Stimulated activated CD8-positive, alpha-beta memory T cell treated with anti-CD3 and anti-CD28 coated beads, Interleukin-15, amount 100 ng/mL, for 4 hours (primary cell): ENCODE measurements at regions not wholly inside any gene's neighbourhood (a gene's known extent, or its start where the extent isn't known, plus 50 kb on each side); places are given as distances from the start of the nearest gene placed in this dataset.
"Not testable (repeated sequence)": the region's sequence is repeated elsewhere in the genome, so short reads cannot be mapped to it uniquely, and the experiment has no call there.

Experiments used
- DNase-seq, 2 donors: peaks; one replicate each; pipeline ENCODE4 v3.0.0-alpha.2; 2020; ENCODE audit warnings: low read depth in 2 of 2

GRCh38 chr14:105581551-105582341, 55.4 kb downstream of the TMEM121 start:
- no peak for DNase-seq

DNA sequence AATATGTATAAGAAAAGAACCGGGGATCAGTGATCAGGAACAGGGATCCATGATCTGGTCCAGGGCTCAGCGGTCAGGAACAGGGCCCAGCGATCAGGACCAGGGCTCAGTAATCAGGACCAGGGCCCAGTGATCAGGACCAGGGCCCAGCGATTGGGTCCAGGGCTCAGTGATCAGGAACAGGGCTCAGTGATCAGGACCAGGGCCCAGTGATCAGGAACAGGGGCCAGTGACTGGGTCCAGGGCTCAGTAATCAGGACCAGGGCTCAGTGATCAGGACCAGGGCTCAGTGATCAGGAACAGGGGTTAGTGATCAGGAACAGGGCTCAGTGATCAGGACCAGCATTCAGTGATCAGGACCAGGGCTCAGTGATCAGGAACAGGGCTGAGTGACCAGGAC, 56.3 kb downstream of the TMEM121 start:
- no peak for DNase-seq

DNA sequence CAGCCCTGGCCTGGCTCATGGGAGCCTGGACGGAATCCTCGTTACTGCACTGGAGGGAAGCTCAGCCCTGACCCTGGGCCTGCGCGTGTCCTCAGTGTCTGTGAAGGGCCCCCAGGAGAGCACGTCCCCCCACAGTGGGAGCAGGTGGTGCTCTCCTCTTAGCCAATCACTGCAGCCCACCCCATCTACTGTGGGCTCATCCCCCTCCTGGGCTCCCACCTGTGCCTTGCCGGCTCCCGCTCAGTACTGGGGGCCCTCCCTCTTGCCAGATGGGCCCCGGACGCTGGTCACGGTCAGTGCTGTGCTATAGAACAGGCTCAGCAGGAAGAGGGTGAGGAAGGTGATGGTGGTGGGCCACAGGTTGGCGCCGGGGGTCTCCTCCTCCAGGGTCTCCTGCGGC, 57.5 kb downstream of the TMEM121 start:
- not testable (repeated sequence) for DNase-seq

DNA sequence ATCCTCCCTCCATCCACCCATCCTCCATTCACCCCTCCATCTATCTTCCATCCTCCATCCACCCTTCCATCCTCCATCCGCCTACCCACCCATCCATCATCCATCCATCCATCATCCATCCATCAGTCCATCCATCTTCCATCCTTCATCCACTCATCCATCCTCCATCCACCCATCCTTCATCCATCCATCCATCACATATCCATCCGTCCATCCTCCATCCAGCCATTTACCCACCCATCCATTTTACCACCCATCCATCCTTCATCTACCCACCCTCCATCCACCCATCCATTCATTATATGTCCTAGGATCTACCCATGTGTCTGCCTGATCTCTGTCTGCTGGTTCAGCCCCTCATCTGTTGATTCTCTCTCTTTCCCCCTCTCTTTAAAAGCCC, 58.9 kb downstream of the TMEM121 start:
- not testable (repeated sequence) for DNase-seq

DNA sequence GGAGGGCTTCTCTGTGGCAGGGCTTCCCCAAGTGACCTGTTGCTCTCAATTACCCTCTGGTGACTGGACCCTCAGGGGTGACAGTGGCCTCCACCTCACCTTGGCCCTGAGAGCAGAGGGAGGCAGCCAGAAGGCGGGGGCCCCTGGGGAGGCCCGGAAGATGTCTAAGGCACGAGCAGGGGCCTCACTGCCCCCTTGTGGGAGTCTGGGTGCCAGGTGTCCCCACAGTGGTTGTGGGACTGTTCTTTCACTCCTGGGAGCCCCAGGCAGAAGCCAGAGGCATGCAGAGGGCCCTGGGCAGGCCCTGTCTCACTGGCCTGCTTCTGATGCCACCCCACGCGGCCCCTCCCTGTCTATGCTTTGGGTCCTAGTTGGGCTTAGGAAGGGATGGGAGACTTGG, 59.3 kb downstream of the TMEM121 start:
- DNase-seq: not testable (repeated sequence)

GRCh38 chr14:105586144-105586872, 59.9 kb downstream of the TMEM121 start:
- DNase-seq: not testable (repeated sequence)

DNA sequence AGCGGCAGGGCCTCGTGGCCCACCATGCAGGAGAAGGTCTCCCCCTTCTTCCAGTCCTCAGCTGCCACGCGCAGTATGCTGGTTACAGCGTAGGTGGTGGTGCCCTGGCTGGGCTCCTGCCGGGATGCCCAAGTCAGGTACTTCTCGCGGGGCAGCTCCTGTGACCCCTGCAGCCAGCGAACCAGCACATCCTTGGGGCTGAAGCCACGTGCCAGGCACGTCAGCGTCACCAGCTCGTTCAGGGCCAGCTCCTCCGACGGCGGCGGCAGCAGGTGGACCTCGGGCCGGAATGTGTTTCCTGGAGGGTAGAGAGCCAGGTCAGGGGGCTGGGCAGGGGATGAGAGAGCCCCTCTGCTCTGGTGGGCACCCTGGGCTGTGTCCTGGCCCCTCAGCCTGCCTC, 60.7 kb downstream of the TMEM121 start:
- DNase-seq: not testable (repeated sequence)

DNA sequence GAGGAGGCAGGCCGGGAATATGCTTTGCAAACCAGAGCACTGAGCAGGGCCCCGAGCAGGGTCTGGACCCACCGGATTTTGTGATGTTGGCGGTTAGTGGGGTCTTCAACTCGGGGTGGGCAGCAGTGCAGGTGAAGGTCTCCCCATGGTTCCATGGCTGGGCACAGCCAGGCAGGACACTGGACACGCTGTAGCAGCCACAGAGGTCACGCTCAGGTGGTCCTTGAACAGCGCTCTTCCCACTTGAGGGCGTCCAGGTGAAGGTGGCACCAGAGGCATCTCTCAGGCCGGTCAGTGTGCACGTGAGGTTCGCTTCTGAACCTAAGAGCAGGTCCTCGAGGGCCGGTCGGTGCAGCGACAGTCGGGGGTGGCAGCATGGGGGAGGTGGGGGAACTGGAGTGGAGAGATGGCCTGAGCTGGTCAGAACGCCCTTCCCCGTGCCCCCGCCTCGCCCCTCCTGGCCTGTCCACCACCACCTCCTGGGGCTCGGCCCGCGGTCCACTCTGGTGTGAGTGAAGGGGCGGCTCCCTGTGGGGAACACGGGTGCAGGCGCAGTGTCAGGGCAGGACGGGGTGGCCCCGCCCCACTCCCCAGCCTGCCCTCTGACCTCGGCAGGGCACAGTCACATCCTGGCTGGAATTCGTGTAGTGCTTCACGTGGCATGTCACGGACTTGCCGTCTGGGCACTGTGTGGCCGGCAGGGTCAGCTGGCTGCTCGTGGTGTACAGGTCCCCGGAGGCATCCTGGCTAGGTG, 61.3 kb downstream of the TMEM121 start:
- not testable (repeated sequence) for DNase-seq

- no peak for DNase-seq
These were observed 62.0 kb downstream of the TMEM121 start for GRCh38 chr14:105588236-105588860.

- no peak for DNase-seq
These were observed 63.0 kb downstream of the TMEM121 start for GRCh38 chr14:105589161-105589925.

DNA sequence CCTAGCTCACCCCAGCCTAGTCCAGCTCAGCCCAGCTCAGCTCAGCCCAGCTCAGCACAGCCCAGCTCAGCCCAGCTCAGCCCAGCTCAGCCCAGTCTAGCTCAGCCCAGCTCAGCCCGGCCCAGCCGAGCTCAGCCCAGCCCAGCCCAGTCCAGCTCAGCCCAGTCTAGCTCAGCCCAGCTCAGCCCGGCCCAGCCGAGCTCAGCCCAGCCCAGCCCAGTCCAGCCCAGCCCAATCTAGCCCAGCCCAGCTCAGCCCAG, 63.5 kb downstream of the TMEM121 start:
- DNase-seq: not testable (repeated sequence)

- no peak for DNase-seq
These were observed 64.7 kb downstream of the TMEM121 start for GRCh38 chr14:105591052-105591451.

GRCh38 chr14:105591792-105592341, 65.5 kb downstream of the TMEM121 start:
- DNase-seq: not testable (repeated sequence)

GRCh38 chr14:105592646-105593045, 66.3 kb downstream of the TMEM121 start:
- not testable (repeated sequence) for DNase-seq

GRCh38 chr14:105595346-105595745, 69.0 kb downstream of the TMEM121 start:
- not testable (repeated sequence) for DNase-seq

- DNase-seq: not testable (repeated sequence)
These were observed 70.0 kb downstream of the TMEM121 start for GRCh38 chr14:105596374-105596773.

DNA sequence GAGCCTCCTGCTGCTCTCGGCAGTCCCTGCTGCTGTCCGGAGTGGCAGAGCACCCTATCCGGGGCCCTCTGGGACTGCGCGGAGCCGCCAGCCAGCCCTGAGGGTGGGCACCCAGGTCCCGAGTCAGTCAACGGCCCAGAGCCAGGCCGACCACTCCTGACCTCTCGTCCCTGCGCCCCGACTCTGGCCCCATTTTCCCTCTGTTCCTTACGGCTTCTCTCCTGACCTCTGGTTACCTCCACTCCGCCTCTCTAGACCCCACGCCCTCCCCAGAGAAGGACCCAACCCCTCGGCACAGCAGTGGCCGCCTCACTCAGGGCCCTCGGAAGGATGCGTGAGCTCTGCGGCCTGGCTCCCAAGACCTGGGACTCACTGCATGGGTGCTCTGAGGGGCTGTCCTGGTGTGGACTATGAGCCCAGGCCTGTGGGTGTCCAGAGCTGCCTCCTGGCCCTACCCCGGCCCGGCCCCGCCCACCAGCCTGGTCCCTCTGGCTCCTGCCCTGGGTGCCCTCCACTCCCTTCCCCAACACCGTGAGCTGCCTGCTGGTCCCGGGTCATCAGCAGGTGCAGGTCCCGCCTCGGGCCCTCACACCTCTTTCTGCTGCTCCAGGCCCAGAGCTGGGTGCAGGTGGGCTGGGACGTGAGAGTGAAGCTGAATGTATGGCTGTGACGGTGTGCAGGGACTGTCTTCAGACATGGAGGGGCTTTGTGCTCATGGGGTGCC, 71.8 kb downstream of the TMEM121 start:
- not testable (repeated sequence) for DNase-seq

DNA sequence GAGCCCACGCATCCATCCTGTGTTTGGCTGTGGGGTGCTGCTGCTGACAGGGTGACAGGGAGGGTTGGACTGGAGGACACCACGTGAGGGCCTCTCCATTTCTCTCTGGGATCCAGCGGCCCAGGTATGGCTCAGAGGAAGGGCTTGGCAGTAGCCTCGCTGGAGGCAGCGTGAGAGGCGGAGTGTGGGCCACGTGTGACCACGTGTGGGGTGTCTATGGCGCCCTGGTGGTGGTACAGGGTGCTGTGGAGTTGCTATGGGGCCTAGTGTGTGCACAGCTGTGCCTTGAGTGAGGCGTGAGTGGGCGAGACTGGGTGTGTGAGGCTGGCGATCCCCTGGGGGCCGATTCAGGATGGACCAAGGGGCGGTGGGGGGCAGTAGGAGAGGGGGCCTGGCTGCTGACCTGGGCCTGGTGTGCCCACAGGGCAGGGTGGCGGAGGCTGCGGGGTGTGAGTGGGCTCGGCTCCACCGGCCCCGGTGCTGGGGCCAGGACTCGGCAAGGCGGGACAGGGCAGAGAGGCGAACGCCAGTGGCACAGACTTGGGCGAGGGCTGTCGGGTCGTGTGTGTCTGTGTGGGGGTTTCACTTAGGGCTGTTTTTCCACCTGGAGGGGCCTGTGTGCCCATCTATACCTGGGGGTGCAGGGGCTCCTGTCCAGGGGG, 72.7 kb downstream of the TMEM121 start:
- DNase-seq: not testable (repeated sequence)

GRCh38 chr14:105600195-105600938, 74.0 kb downstream of the TMEM121 start:
- DNase-seq: not testable (repeated sequence)
